ENCODE measurements at regions not wholly inside any gene's neighbourhood (a gene's known extent, or its start where the extent isn't known, plus 50 kb on each side); places are given as distances from the start of the nearest gene placed in this dataset.

DNA sequence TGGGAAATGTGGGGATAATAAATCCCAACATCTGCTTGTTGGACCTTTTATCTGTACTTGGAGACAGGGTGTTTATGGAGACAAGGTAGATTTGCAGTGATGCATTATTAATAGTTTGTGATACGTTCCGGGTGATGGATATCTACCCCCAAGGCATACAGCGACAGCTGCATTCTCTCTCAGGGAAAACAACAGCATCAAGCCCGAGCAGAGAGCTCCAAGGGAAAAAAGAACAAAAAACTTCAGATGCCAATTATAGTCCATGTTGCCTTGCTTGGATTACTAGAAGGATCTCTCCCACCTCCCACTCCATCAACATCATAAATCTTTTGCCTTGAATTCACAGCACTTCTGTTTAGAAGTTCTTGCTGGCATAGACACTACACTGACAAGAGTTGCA lies 187.5 kb upstream of the CDH11 start:
- no peak overlapping the region for H3K4me3 ChIP-seq (ENCODE audit: low read depth, low read length)
- TF ChIP-seq, protein P1, sequence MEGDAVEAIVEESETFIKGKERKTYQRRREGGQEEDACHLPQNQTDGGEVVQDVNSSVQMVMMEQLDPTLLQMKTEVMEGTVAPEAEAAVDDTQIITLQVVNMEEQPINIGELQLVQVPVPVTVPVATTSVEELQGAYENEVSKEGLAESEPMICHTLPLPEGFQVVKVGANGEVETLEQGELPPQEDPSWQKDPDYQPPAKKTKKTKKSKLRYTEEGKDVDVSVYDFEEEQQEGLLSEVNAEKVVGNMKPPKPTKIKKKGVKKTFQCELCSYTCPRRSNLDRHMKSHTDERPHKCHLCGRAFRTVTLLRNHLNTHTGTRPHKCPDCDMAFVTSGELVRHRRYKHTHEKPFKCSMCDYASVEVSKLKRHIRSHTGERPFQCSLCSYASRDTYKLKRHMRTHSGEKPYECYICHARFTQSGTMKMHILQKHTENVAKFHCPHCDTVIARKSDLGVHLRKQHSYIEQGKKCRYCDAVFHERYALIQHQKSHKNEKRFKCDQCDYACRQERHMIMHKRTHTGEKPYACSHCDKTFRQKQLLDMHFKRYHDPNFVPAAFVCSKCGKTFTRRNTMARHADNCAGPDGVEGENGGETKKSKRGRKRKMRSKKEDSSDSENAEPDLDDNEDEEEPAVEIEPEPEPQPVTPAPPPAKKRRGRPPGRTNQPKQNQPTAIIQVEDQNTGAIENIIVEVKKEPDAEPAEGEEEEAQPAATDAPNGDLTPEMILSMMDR (IDR thresholded peaks at IDR 0.05; ENCODE audit: insufficient read depth, low read length) = no peak
- DNase-seq (ENCODE audit: low read depth) = no peak

DNA sequence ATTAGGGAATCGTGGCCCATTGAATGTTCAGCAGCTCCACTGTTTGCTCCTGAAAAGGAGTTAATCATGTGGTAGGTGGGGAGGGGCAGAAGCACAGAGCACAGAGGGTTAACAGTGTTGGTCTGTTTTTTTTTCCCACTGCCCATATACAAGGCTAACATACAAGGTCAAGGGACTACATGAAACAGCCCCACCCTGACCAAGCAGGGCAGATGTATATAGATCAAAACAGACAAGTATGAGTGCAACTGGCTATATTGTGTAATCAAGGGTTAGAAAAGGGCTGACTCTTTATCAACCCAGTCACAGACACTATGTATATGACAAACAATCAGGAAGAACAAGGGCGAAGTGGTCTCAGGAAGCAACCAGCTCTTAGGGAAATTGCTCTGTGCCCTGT lies 186.6 kb upstream of the CDH11 start:
- TF ChIP-seq, protein P1 (IDR thresholded peaks at IDR 0.05; ENCODE audit: insufficient read depth, low read length) = no peak
- DNase-seq (ENCODE audit: low read depth) = no peak

DNA sequence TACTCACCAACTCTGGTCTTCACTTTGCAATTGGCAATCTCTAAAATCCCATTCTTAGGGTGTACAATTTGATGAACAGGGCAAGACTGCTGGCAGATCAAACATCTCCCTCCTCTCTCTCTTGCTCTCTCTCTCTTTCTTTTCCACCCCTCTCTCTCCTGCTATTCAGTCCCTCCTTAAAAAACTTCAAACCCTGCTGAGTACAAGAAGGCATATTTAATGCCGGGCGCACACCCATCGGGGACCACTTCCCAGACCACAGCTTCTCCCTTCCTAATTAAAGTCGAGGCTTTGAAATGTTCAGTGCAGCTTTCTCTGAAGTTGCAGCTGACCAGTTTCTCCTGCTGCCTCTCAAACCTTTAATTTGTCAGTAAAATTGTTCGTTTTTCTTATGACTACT lies 185.4 kb upstream of the CDH11 start:
- TF ChIP-seq, protein P1 (IDR thresholded peaks at IDR 0.05; ENCODE audit: insufficient read depth, low read length) = no peak
- DNase-seq (ENCODE audit: low read depth) = no peak
- H3K4me3 ChIP-seq (ENCODE audit: low read depth, low read length) = no peak overlapping the region

More for the DNA sequence above, 186.6 kb upstream of the CDH11 start:
- no peak overlapping the region for H3K4me3 ChIP-seq (ENCODE audit: low read depth, low read length)

DNA sequence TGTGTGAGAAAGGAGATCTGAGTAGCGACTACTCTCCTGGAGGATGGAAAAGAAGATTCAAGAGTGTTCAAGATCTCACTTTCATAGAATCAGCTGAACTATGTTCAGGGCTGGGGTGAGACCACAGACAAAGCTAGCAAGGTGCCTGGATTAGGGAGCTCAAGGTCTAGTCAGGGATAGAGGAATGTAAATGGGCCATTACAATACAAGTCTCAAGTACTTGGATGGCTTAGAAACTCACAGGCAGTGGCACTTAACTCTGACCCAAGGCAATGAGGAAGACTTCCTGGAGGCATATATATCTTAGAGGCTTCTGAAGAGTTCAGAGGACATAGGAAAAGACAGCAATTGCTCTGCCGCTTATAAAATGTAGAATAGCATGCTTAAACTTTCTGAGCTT lies 184.9 kb upstream of the CDH11 start:
- TF ChIP-seq, protein P1 (IDR thresholded peaks at IDR 0.05; ENCODE audit: insufficient read depth, low read length) = no peak
- no peak overlapping the region for H3K4me3 ChIP-seq (ENCODE audit: low read depth, low read length)
- DNase-seq (ENCODE audit: low read depth) = no peak

DNA sequence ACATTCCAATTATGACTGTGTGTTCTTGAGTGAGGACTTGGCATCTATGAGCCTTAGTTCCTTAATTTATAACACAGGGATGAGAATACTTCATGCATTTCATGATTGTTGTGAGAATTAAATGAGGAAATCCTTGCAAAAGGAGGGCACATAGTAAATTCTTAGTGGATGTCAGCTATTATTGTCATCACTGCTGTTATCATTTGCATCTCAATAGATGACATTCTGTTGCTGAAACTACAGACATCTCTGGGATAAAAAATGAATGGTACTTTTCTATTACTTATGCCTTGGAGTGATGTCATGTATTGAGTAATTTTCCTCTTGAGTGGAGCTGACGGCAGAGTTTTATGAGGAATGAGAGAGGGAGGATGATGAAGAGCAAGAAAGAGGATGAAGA lies 184.4 kb upstream of the CDH11 start:
- TF ChIP-seq, protein P1 (IDR thresholded peaks at IDR 0.05; ENCODE audit: insufficient read depth, low read length) = no peak
- H3K4me3 ChIP-seq (ENCODE audit: low read depth, low read length) = no peak overlapping the region
- no peak for DNase-seq (ENCODE audit: low read depth)

DNA sequence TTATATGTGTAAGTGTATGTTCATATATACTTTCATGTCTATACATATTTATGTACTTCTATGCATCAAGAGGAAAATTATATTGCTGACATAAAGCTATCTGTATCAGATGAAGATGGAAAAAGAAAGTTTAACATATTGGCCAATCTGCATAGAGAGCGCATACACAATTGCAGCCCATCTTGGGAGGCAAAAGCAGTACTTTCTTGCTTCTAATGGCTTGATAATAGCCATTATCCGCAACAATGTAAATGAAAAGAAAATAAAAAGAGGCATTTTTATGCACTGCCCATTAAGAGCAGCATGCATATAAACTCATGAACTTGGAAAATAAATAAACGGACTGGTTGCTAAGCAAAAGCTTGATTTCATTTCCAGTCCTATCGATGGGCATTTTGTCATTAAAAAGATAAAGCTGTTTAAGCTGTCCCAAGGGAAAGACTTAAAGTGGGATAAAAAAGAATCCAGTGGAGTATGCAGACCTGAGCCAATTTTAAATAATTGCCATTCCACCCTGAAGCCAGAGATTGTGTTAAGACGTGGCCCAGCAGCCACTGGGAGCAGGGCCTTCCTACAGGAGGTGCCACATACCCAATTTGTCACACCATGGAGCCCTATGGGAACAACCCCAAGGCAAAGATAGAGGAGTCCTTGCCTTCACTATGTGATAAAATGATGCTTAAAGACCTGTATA lies 183.6 kb upstream of the CDH11 start:
- TF ChIP-seq, protein P1 (IDR thresholded peaks at IDR 0.05; ENCODE audit: insufficient read depth, low read length) = no peak
- peak; percentile 39 for DNase-seq (ENCODE audit: low read depth)
- no peak overlapping the region for H3K4me3 ChIP-seq (ENCODE audit: low read depth, low read length)

DNA sequence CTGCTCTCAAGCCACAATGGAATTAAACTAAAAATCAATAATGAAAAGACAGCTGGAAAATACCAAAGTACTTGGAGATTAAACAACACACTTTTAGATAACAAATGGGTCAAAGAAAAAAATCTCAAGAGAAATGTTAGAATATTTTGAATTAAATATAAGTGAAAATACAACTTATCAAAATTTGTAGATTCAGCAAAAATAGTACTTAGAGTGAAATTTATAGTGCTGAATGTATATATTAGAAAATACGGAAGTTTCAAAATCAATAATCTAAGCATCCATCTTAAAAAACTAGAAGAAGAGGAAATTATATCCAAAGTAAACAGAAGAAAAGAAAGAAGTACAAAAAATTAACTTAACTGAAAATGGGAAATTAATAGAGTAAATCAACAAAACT lies 179.2 kb upstream of the CDH11 start:
- no peak for DNase-seq (ENCODE audit: low read depth)
- no peak overlapping the region for H3K4me3 ChIP-seq (ENCODE audit: low read depth, low read length)
- TF ChIP-seq, protein P1 (IDR thresholded peaks at IDR 0.05; ENCODE audit: insufficient read depth, low read length) = no peak

Data from fibroblast of the aortic adventitia (primary cell).